ENCODE measurements at regions not wholly inside any gene's neighbourhood (a gene's known extent, or its start where the extent isn't known, plus 50 kb on each side); places are given as distances from the start of the nearest gene placed in this dataset.

- TF ChIP-seq, protein P1, sequence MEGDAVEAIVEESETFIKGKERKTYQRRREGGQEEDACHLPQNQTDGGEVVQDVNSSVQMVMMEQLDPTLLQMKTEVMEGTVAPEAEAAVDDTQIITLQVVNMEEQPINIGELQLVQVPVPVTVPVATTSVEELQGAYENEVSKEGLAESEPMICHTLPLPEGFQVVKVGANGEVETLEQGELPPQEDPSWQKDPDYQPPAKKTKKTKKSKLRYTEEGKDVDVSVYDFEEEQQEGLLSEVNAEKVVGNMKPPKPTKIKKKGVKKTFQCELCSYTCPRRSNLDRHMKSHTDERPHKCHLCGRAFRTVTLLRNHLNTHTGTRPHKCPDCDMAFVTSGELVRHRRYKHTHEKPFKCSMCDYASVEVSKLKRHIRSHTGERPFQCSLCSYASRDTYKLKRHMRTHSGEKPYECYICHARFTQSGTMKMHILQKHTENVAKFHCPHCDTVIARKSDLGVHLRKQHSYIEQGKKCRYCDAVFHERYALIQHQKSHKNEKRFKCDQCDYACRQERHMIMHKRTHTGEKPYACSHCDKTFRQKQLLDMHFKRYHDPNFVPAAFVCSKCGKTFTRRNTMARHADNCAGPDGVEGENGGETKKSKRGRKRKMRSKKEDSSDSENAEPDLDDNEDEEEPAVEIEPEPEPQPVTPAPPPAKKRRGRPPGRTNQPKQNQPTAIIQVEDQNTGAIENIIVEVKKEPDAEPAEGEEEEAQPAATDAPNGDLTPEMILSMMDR (IDR thresholded peaks at IDR 0.05; ENCODE audit: poor library complexity, severe bottlenecking): no peak
- no peak for TF ChIP-seq EZH2 (IDR thresholded peaks at IDR 0.05; ENCODE audit: borderline replicate concordance, insufficient read depth, low read length, poor library complexity, severe bottlenecking)
- no peak for TF ChIP-seq POLR2AphosphoS5 (IDR thresholded peaks at IDR 0.05)
- TF ChIP-seq RAD21 (conservative IDR thresholded peaks at IDR 0.05): no peak
- TF ChIP-seq MXI1 (conservative IDR thresholded peaks at IDR 0.05; ENCODE audit: poor library complexity, severe bottlenecking): no peak
Observed at GRCh38 chr6:19377722-19378121, 459.4 kb upstream of the ID4 start.
